HG03442 (cell line): ENCODE measurements at regions not wholly inside any gene's neighbourhood (a gene's known extent, or its start where the extent isn't known, plus 50 kb on each side); places are given as distances from the start of the nearest gene placed in this dataset.
"Not testable (repeated sequence)": the region's sequence is repeated elsewhere in the genome, so short reads cannot be mapped to it uniquely, and the experiment has no call there.

ENCODE experiments used
- ATAC-seq: cut with Tn5 transposase; IDR thresholded peaks from one replicate; pipeline ENCODE4 v1.9.1; 2021; ENCODE audit warnings: mild to moderate bottlenecking, moderate library complexity; ENCODE audit not compliant: unreplicated experiment

- ATAC-seq: peak; percentile 61
Measured at GRCh38 chr2:43149482-43150107, 76.8 kb downstream of the ZFP36L2 start.

- no peak for ATAC-seq
Measured at GRCh38 chr2:43146083-43146482, 80.3 kb downstream of the ZFP36L2 start.

- no peak for ATAC-seq
Measured at GRCh38 chr2:43144263-43144662, 82.1 kb downstream of the ZFP36L2 start.

- ATAC-seq: no peak
Measured at GRCh38 chr2:43143756-43144155, 82.7 kb downstream of the ZFP36L2 start.

DNA sequence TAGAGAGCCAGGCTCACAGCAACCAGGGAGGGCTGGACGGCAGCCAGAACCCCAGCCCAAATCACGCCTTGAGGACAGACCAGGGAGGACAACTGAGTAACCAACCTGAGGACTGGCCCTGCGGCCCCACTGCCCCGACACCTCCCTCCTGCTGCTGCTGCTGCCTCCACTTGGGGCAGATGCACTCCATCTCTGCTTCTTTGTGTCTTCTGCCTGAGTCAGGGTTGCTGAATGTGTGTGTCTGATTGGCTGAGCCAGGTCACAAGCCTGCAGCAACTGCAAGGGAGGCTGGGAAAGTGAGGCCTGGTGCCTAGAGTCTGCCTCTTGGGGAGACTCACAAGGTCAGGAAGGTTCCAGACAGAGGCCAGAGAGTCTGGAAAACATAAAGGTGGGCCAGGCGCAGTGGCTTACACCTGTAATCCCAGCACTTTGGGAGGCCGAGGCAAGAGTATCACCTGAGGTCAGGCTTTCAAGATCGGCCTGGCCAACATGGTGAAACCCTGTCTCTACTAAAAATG lies 83.4 kb downstream of the ZFP36L2 start:
- no peak for ATAC-seq

DNA sequence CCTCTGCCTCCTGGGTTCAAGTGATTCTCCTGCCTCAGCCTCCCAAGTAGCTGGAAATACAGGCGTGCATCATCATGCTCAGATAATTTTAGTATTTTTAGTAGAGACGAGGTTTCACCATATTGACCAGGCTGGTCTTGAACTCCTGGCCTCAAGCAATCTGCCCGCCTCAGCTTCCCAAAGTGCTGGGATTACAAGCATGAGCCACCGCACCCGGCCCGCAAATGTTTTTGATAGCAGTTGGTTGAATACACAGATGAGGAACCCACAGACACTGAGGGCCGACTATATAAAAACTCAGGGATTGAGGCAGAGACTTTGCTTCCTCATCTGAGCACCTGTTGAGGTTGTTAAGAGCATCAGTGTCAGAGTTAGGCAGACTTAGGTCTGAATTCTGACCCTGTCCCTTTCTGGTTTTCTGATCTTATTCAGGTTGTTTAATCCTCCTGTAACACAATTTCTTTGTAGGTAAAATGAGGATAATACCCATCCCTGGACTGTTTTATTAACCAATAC lies 84.7 kb downstream of the ZFP36L2 start:
- ATAC-seq: not testable (repeated sequence)

DNA sequence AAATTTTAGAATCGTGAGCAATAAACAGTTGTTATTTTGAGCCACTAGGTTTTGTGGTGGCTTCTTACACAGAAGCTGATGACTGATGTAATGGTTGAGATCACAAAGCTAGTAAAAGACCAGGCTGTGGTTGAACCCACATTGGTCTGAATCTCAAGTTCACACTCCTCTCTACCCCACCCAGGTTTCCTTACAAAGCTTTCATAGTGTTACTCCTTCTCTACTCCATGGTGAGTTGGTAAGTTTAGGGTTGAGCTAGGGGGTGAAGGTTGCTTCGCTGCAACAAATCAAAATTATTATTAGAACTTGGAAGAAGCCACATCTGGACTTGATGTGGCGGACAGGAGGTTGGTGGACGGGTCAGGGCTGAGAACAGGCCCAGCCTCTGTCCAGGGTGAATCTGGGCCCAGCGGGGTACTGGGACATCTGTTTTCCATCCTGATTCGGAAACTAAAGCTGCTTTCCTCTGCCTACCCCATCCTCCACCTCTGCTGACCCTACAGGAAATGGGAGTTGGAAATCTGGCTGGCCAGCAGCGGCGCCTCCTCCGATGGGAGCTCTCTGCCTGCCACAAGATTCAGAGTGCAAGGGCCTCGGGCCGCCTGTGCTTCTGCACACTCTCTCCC lies 86.3 kb downstream of the ZFP36L2 start:
- no peak for ATAC-seq

DNA sequence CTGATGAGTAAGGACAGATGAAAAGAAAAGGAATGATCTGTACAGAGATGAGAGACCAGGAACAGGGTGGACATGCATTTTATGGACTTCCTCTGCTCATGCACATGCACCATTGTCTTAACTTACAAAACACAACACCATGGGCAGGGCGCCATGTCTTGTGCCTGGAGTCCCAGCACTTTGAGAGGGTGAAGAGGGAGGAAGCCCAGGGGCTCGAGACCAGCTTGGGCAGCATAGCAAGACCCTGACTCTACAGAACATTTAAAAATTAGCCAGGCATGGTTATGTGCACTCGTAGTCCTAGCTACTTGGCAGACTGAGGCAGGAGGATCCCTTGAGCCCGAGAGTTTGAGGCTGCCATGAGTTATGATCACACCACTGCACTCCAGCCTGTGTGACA lies 86.9 kb downstream of the ZFP36L2 start:
- no peak for ATAC-seq

GRCh38 chr2:43138441-43138840 lies 88.0 kb downstream of the ZFP36L2 start:
- ATAC-seq: no peak

- no peak for ATAC-seq
Measured at GRCh38 chr2:43136876-43137275, 89.5 kb downstream of the ZFP36L2 start.

DNA sequence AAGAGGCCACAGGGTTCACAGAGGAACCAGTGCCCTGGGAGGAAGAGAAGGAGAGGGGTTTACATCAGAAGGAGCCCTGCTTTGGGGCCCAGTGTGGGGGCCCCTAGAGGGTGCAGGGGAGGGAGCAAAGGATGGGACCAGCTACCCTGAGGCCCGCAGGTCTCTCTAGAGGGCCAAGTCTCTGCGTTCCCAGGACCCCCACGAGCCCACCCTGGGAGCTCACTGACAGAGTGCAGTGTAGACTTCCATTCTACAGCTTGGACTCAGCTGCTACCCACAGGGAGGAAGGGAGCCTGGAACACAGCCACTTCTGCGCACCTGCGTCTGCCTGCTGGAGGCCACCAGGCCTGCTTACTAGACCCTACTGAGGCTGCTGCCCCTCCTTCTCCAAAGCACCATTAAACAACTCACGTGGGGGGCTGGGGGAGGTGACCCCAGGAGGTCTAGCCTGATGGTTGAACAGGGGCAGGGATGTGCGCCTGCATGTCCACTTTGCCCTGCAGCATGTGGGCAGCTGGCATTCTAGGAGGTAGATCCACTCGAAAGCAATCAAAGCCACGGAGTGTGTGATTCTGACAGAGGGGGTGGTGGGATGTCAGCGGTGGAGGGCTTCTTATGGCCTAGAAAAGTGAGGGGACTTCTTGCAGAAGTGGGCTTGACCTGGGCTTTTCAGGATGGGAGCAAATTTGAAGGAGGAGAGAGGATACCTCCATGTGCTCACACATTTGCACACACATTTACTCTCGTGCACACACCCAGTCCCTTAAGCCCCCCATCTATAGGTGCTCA lies 90.2 kb downstream of the ZFP36L2 start:
- ATAC-seq: no peak

- ATAC-seq: no peak
Measured at GRCh38 chr2:43135583-43135982, 90.8 kb downstream of the ZFP36L2 start.

- ATAC-seq: no peak
Measured at GRCh38 chr2:43134571-43134889, 91.9 kb downstream of the ZFP36L2 start.

GRCh38 chr2:43133708-43134570 lies 92.5 kb downstream of the ZFP36L2 start:
- no peak for ATAC-seq

- ATAC-seq: no peak
Measured at GRCh38 chr2:43133336-43133707, 93.1 kb downstream of the ZFP36L2 start.

GRCh38 chr2:43132683-43133301 lies 93.6 kb downstream of the ZFP36L2 start:
- ATAC-seq: no peak

GRCh38 chr2:43131890-43132682 lies 94.3 kb downstream of the ZFP36L2 start:
- no peak for ATAC-seq

DNA sequence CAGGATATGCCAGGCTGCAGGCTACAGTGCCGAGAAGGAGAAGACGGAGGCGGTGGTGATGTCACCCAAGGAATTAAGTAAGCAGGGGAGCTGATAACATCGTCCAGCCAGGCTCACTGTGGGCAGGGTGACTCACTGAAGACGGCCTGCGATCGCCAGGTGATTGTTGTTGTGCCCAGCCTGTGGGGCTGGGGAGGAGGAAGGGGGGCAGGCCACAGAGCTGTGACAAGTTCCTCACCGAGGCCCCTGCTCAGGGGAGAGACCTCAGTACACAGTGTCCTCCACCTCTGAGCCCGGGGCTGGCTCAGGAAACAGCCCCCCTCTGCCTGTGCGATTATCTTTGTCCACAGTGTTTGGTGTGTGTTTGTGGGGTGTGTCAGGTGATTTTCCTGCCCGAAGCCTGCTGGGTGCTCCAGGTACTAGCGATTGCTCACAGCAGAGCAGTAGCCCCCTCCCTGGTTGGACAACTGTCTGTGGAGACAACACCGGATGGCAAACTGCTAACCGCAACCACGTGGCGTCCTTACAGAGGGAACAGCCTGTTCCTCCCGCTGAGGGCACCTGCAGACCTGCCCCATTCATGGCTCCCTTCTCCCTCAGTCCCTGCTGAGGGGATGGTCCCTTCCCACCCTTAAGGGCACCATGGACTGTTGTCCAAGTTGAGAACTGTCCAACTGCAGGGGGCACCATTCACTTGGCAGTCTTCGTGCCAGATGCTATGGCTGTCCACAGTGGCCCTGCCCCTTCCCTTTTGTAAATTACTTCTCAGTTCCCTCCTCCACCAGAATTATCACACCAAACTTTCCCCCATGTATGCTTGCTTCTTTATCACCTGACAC lies 95.1 kb downstream of the ZFP36L2 start:
- ATAC-seq: peak; percentile 36

DNA sequence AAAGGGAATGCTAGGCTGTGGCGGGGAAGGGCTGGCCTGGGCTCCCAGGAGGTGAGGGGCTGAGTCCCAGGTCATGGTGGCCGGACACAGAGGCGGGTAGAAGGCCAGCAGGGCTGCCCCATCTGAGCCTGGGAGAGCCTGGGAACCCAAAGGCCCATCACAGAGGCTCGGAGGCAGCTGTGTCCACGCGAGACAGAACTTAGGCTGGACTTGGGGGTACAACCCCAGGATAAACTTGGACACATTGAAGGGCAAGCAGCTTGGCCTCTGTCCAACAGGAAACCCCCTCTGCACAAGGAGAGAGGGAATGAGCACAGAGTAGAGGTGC lies 95.9 kb downstream of the ZFP36L2 start:
- ATAC-seq: no peak
